ENCODE measurements at regions not wholly inside any gene's neighbourhood (a gene's known extent, or its start where the extent isn't known, plus 50 kb on each side); places are given as distances from the start of the nearest gene placed in this dataset.
A peak's percentile ranks its signal among the peaks of the same experiment; 100 is the strongest.

DNA sequence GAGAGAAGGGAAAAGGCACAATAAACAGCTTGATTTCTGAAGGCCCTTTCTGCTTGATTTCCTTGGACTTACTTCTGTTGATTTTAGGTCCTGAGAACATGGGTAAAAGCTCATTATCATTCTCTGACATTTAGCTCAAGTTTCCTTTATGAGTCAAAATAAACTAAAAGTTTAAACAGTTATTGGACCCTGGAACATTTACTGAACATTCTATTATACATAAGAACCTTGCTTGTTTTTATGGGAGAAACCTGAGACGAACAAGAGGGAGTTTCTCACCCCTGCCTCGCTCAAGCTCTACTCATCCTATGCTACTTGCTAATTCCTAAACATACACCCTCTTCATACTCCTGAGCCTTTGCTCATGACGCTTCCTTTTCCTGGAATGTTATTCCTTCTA lies 538.3 kb upstream of the PKN2 start:
- DNase-seq (ENCODE audit: low read depth) = no peak

DNA sequence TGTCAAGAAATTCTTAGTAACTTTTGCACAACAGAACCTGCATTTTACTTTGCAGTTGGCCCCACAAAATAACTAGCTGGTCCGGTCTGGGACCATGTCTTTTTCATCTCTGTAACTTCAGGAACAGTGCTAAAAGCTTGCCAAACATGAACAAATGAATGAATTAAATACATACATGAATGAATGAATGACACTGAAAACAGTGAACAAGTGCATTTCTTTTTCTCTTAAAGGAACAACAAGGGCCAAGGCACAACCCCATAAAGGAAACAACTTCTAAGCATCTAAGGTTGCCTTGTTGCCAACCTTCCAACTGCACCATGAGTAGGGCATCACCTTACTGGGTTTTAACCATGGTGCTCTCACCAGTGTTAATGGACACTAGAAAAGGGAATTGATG lies 534.4 kb upstream of the PKN2 start:
- DNase-seq (ENCODE audit: low read depth) = no peak

GRCh38 chr1:88150330-88150729 lies 533.7 kb upstream of the PKN2 start:
- DNase-seq (ENCODE audit: low read depth) = no peak

- DNase-seq (ENCODE audit: low read depth) = no peak
Measured at GRCh38 chr1:88163187-88163586, 520.9 kb upstream of the PKN2 start.

DNA sequence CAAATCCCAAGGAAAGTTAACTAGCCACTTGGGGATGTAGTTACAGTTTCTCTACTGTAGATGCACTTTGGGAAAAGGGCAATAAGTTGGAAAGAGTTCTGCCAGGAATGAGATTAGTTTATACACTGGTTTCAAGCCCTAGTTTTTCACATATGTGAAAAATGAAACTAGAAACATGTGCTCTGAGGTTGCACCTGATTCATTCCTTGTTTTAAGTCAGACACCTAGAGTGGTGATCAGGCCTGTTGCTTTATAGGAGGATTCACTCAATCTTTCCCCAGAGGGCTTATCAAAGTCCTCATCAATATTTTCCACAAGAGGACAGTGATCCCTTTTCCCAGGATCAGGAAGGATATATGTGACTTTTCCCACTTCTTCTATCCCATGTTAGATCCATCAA lies 515.9 kb upstream of the PKN2 start:
- DNase-seq (ENCODE audit: low read depth) = no peak

GRCh38 chr1:88169139-88169538 lies 514.9 kb upstream of the PKN2 start:
- no peak for DNase-seq (ENCODE audit: low read depth)

DNA sequence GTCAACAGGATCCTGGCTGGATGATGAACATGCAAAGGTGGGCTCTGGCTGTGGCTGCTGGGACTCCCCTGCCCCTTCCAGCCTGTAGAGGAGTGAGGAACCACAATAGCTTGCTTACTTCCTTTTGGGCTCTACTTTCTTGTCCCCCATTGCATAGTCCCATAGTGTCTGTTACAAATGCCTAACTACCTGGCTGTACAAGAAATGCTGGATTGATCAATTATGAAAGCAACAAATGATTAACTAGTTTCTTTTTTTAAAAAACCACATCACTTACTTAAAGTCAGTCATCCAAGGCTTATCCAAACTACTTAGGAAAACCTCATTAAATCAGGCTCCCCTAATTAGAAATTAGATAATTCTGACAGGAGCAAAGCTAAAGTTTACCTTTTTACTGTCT lies 514.1 kb upstream of the PKN2 start:
- DNase-seq (ENCODE audit: low read depth) = no peak

DNA sequence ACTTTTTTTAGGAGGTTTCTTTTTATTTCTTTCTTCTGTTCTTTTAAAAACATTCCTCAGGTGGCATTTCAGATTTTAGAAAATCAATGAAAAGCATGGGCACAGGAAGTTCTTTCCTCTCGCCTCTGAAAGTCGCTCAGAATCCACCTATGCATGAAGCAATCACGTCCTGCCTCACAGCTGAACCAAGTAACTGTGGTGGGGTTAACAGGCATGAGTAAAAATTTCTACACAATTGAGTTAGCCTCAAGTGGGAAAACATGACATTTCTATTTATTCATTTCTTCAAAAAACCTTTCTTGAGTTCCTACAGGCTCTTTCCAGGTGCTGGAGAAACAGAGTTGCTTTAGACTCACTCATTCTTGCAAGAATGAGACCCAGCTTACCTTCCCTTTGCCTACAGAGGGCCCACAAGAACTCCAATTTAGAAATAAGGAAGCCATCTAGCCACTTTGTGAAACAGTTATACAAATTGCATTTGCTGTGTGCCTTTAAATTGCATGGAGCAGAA lies 508.9 kb upstream of the PKN2 start:
- no peak for DNase-seq (ENCODE audit: low read depth)

DNA sequence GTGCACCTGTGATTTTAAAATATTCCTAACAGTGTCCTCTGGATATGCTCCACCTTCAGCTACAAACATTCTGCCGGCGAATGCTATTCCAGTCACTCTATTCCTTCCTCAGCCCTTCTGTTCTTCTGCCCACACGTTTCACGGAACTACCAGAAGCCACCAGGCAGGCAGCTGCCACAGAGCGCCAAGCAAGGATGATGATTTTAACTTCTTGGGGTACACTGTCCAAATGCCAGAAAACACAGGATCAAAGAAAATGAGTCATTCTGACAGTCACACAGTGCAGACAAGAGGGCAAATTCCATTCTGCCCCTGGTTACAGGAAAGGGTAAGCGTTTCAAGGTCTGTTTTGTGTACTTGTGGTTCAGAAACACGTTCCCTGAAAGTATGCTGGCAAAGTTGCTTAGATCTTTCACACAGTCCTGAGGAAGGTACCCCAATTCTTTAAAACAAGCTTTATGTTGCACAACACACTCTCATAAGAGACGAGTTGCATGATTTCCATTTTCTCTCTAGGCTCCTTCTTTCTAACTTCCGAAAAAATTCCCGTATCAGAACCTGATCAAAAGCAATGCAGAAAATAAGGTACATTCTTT lies 508.3 kb upstream of the PKN2 start:
- DNase-seq (ENCODE audit: low read depth) = no peak

DNA sequence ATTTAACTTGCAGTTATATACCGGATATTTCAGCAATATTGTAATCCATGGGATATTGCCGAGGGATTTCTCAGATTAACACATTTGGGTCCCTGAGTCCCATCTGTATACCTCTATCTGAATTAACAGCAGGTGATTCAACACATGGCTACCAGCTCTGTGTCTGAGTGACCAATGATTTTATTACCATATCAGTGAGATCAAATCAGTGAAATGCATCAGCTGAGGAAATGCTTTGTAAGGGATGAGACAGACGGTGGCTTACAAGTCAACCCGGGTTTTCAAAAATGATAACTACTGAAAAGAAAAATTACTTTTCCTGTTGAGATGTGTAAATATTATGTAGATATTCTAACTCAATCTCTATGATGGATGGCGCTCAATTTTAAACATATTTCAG lies 504.1 kb upstream of the PKN2 start:
- DNase-seq (ENCODE audit: low read depth) = no peak

GRCh38 chr1:88180449-88181108 lies 503.5 kb upstream of the PKN2 start:
- peak; percentile 48 for DNase-seq (ENCODE audit: low read depth)

- no peak for DNase-seq (ENCODE audit: low read depth)
Measured at GRCh38 chr1:88186911-88187310, 497.2 kb upstream of the PKN2 start.

DNA sequence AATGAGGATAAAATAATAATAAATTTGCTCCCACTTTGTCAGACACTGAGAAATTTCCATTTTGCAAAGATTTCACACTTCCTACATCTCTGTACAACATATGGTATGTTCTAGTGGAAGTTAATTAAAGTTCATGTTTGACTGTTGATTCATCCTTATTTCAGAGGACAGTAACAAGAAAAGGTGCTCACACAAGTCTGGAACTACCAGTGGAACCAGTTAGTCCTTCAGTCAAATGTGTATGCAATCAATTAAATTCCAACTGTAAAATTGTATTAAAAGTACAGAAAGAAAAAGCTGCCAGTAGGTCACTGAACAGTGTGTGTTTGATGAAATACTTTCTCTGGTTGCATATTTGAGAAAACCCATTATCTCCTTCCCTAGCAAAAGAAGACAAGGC lies 496.0 kb upstream of the PKN2 start:
- no peak for DNase-seq (ENCODE audit: low read depth)

GRCh38 chr1:88189525-88189924 lies 494.5 kb upstream of the PKN2 start:
- DNase-seq (ENCODE audit: low read depth) = no peak

DNA sequence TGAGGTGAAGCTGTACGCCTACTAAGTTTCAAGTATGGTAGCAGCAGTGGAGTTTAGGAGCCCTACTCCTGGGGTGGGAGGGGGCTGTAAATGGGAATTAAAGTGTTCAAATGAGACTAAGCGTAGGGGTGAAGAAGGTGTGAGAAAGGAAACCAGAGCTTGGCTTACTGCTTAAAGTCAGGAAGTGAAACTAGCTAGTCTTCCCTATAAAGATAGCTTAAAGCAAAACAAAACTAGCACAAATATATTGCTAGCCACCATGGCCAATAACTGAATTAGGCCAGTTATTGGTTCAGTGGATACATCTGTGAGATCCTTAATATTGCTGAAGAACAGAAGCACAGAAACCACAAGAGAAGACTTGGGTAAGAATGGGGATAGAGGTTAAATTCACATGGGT lies 492.2 kb upstream of the PKN2 start:
- no peak for DNase-seq (ENCODE audit: low read depth)

DNA sequence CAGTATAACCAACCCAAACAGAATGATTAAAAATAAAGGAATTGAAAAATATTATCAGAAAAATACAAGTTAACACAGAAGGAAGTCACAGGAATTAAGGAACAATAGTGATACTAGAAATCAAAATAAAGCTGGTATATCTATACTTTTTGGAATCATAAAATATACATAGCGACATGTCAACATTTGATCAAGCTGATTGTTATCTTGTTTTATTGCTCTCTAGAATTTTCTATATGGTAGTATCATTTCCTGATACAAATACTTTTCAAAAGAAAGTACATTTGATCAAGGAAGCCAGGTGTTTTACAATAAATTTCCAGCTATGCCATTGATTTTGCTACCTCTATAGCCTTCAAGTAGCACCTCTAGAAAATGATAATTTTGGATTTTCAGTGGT lies 489.5 kb upstream of the PKN2 start:
- no peak for DNase-seq (ENCODE audit: low read depth)

GRCh38 chr1:88200545-88200944 lies 483.5 kb upstream of the PKN2 start:
- DNase-seq (ENCODE audit: low read depth) = no peak

GRCh38 chr1:88204111-88204510 lies 480.0 kb upstream of the PKN2 start:
- DNase-seq (ENCODE audit: low read depth) = no peak

GRCh38 chr1:88204612-88205167 lies 479.4 kb upstream of the PKN2 start:
- no peak for DNase-seq (ENCODE audit: low read depth)

GRCh38 chr1:88208389-88208788 lies 475.7 kb upstream of the PKN2 start:
- DNase-seq (ENCODE audit: low read depth) = no peak

- no peak for DNase-seq (ENCODE audit: low read depth)
Measured at GRCh38 chr1:88210103-88210787, 473.8 kb upstream of the PKN2 start.

- DNase-seq (ENCODE audit: low read depth) = no peak
Measured at GRCh38 chr1:88216441-88216840, 467.6 kb upstream of the PKN2 start.

DNA sequence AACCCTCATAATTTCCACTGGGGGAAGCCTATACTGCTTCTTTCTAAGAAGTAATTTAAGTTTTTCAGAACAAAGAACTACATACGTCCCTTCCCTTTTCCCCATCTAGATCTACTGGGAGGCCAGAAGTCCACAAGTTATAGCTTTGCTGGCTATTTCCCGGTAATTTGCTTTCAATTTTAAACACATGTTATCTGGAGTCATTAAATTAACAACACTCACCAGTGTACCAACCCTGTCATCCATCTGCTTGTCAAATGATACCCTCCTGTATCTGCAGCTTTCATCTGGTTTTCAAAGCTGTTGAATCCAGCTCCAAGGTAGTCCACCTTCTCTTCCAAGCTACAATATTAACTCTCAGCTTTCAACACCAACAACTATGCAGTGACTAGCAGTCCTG lies 466.7 kb upstream of the PKN2 start:
- DNase-seq (ENCODE audit: low read depth) = no peak
